ENCODE measurements at regions not wholly inside any gene's neighbourhood (a gene's known extent, or its start where the extent isn't known, plus 50 kb on each side); places are given as distances from the start of the nearest gene placed in this dataset.

DNA sequence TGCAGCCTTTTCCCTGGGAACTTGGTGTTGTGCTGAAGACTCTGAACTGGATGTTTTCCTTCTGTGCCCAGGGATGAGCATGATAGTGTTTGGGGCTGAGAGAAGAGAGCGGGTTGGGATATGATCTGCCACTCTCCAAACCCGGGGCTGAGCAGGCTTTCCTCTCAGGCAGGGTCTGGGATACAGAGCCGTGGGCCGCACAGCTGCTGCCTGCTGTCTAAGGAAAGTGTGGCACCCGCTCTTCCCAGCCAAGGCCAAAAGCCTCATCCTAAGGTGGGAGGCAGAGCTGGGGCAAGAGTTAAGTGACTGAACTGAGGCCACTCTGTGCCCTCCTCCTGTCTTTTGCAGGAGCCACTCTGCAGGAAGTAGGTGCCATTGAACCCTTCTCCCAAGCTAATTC lies 83.6 kb upstream of the PITX1 start:
- TF ChIP-seq, protein P1, sequence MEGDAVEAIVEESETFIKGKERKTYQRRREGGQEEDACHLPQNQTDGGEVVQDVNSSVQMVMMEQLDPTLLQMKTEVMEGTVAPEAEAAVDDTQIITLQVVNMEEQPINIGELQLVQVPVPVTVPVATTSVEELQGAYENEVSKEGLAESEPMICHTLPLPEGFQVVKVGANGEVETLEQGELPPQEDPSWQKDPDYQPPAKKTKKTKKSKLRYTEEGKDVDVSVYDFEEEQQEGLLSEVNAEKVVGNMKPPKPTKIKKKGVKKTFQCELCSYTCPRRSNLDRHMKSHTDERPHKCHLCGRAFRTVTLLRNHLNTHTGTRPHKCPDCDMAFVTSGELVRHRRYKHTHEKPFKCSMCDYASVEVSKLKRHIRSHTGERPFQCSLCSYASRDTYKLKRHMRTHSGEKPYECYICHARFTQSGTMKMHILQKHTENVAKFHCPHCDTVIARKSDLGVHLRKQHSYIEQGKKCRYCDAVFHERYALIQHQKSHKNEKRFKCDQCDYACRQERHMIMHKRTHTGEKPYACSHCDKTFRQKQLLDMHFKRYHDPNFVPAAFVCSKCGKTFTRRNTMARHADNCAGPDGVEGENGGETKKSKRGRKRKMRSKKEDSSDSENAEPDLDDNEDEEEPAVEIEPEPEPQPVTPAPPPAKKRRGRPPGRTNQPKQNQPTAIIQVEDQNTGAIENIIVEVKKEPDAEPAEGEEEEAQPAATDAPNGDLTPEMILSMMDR (IDR thresholded peaks at IDR 0.05): no peak
- TF ChIP-seq POLR2A (IDR thresholded peaks at IDR 0.05) (no peak), POLR2AphosphoS5 (IDR thresholded peaks at IDR 0.05) (no peak)

All from gastroesophageal sphincter (tissue), 3 donors.